ENCODE measurements at regions not wholly inside any gene's neighbourhood (a gene's known extent, or its start where the extent isn't known, plus 50 kb on each side); places are given as distances from the start of the nearest gene placed in this dataset.
"Not testable (repeated sequence)": the region's sequence is repeated elsewhere in the genome, so short reads cannot be mapped to it uniquely, and the experiment has no call there.

DNA sequence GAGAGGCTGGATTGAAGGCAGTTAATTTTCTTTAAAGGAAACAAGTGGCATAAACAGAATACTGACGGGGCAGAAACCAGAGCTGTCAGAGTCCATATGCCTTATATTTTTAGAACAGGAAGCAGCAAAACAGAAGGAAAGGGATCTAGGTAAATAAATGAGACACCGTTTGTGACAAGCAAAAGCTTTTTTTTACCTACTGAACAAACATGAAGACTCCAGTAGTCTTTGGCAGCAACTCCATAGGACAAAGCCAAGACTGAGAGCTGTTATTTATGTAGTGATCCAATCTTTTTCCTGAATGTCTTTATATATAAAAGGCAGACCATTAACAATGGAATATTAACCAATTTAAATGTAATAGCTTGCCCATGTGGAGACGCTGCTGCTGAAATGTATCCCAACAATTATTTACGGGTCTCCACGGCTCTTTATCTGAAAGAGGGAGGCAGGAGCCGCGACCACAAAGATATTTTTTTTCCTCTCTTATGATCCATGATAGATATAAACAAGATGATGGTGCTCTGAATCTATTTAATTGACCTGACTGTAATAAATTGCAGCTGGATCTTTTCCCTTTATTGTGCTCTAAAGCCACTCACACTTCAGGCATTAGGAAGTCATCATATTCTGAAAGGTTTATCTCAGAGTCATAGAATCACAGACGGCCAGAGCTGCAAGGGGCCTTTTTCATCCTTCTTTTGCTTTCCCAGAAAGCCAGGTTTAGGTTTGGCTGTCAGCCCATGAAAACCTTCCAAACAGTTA lies 687.8 kb downstream of the EFNB2 start:
- no peaks in the 10 kb centered on the region for H3K36me3 ChIP-seq
- no peak overlapping the region for H3K4me3 ChIP-seq
- ATAC-seq (no peak), DNase-seq (no peak)
- no peaks in the 10 kb centered on the region for H3K9me3 ChIP-seq
- intact Hi-C loops (cut with DNase I), result no loop called here
- H3K4me1 ChIP-seq, result no peaks in the 10 kb centered on the region
- TF ChIP-seq POLR2A (IDR thresholded peaks at IDR 0.05) (no peak), CTCF (IDR thresholded peaks at IDR 0.05) (no peak)
- no peak overlapping the region for H3K27ac ChIP-seq
- 18% methylated on average over 8 of the region's 8 CpGs for WGBS (ENCODE audit: insufficient coverage, low coverage, low lambda C conversion rate, missing lambda C conversion rate)
- no peaks in the 10 kb centered on the region for H3K27me3 ChIP-seq

- intact Hi-C loops (cut with DNase I), result no loop called here
- Histone ChIP-seq H3K4me1 (no peaks in the 10 kb centered on the region), H3K9me3 (no peaks in the 10 kb centered on the region), H3K27me3 (no peaks in the 10 kb centered on the region), H3K36me3 (no peaks in the 10 kb centered on the region), H3K27ac (no peak overlapping the region), H3K4me3 (no peak overlapping the region)
- DNase-seq (no peak), ATAC-seq (no peak)
- WGBS (ENCODE audit: insufficient coverage, low coverage, low lambda C conversion rate, missing lambda C conversion rate), result 27% methylated on average over 1 of the region's 1 CpG
- TF ChIP-seq CTCF (IDR thresholded peaks at IDR 0.05) (no peak), POLR2A (IDR thresholded peaks at IDR 0.05) (no peak)
Observed at GRCh38 chr13:105846923-105847322, 688.5 kb downstream of the EFNB2 start.

DNA sequence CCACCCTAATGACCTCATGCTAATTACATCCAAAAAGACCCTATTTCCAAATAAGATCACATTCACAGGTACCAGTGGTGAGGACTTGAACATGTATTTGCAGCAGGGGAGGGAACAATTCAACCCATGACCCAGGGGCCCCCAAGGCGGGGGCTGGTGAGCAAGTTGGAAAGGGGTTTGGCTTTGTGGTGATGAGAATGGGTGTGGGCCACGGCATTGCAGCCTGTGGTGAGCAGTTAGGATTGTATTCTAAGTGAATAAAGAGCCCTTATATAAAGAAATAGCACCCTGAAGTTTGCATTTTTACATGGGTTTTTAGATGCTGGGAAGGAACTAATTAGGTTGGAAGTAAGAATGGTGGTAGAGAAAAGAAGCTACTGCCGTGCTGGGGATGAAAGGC lies 694.2 kb downstream of the EFNB2 start:
- no peak for TF ChIP-seq POLR2A (IDR thresholded peaks at IDR 0.05)
- TF ChIP-seq CTCF (IDR thresholded peaks at IDR 0.05), result no peak
- Histone ChIP-seq H3K36me3 (no peaks in the 10 kb centered on the region), H3K9me3 (no peaks in the 10 kb centered on the region), H3K4me1 (no peaks in the 10 kb centered on the region), H3K4me3 (no peak overlapping the region), H3K27ac (no peak overlapping the region), H3K27me3 (no peaks in the 10 kb centered on the region)
- intact Hi-C loops (cut with DNase I), result no loop called here
- DNase-seq (no peak), ATAC-seq (no peak)
- 38% methylated on average over 3 of the region's 3 CpGs for WGBS (ENCODE audit: insufficient coverage, low coverage, low lambda C conversion rate, missing lambda C conversion rate)

DNA sequence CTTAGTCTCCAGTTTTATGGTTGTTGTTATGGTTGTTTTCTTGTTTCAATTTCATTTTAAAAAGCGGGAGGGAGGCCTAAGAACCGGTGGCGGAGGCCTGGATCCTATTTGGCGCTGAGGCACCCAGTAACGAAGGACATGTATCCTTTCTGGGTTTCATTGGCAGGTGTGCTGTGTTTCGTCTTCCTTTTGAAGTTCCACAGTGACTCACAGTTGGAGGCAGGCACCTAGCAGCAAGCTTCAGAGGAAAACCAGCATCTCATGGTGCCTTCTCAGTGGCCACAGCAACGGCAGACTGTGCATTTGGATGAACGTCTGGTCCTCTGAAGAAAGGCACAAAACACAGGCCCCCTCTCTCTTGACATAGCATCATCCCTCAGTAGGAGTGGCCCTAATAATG lies 697.2 kb downstream of the EFNB2 start:
- no peaks in the 10 kb centered on the region for H3K4me1 ChIP-seq
- ATAC-seq (no peak), DNase-seq (no peak)
- no peaks in the 10 kb centered on the region for H3K36me3 ChIP-seq
- H3K27me3 ChIP-seq, result no peaks in the 10 kb centered on the region
- no peak overlapping the region for H3K27ac ChIP-seq
- H3K9me3 ChIP-seq, result no peaks in the 10 kb centered on the region
- 73% methylated on average over 6 of the region's 8 CpGs for WGBS (ENCODE audit: insufficient coverage, low coverage, low lambda C conversion rate, missing lambda C conversion rate)
- TF ChIP-seq POLR2A (IDR thresholded peaks at IDR 0.05), result no peak
- TF ChIP-seq CTCF (IDR thresholded peaks at IDR 0.05), result no peak
- no peak overlapping the region for H3K4me3 ChIP-seq
- intact Hi-C loops (cut with DNase I), result no loop called here

- H3K4me1 ChIP-seq; intact Hi-C loops (cut with DNase I); H3K9me3 ChIP-seq; H3K27ac ChIP-seq; DNase-seq; H3K36me3 ChIP-seq; ATAC-seq; H3K4me3 ChIP-seq; H3K27me3 ChIP-seq: not testable (repeated sequence)
- WGBS (ENCODE audit: insufficient coverage, low coverage, low lambda C conversion rate, missing lambda C conversion rate), result 82% methylated on average over 2 of the region's 9 CpGs
Observed at GRCh38 chr13:105837295-105837694, 698.2 kb downstream of the EFNB2 start.

All from right lobe of liver (tissue), 6 donors.